K562 (cell line): ENCODE measurements at regions not wholly inside any gene's neighbourhood (a gene's known extent, or its start where the extent isn't known, plus 50 kb on each side); places are given as distances from the start of the nearest gene placed in this dataset.

Source experiments
- ATAC-seq: fragments of 200-7000 bp; cut with Tn5 transposase; 3 replicates; pipeline ENCODE4 v1.9.1; 2020; ENCODE audit warnings: moderate library complexity
- BruUV-seq: library from RNA; stranded (reverse); fragments of 400-500 nt; replicated peaks from 2 replicates; lab custom pipeline; 2021; lab: Mats Ljungman, UMichigan
- CTCF ChIA-PET: fragments of 300-600 bp; formaldehyde crosslinking; extraction: SDS; loops from one replicate; lab custom pipeline; 2021; ENCODE audit warnings: low intra/inter-chr PET ratio; lab: Yijun Ruan, JAX
- POLR2A ChIA-PET: fragments of 300-600, 350-650 bp; sonication (Branson Sonifier 250); formaldehyde crosslinking; extraction: SDS; loops from one replicate; lab custom pipeline; 2021; ENCODE audit warnings: antibody characterized with exemption, inconsistent platforms; lab: Yijun Ruan, JAX
- DNase-seq, 4 experiments: peaks; one replicate each; pipeline versions ENCODE4 v3.0.0 to v3.0.0-alpha.2; 2011 to 2018; ENCODE audit warnings: low spot score in 3 of 4, mixed read lengths in 3 of 4; ENCODE audit errors: extremely low read depth in 1 of 4
- FAIRE-seq: peaks from 2 replicates; lab custom pipeline; 2011; peaks lifted over from hg19 to GRCh38; lab: Jason Lieb, UNC
- H2AFZ ChIP-seq: 2 replicates; pipeline ENCODE4 v1.6.0; 2011; ENCODE audit warnings: low read depth, low read length, control low read depth, inconsistent platforms
- H3K27ac ChIP-seq: fragments of 200-600 bp; 3 replicates; pipeline ENCODE4 v1.8.0; 2011; ENCODE audit warnings: low read depth, mild to moderate bottlenecking, control low read depth, inconsistent platforms, low read length, moderate library complexity, mixed read lengths; ENCODE audit errors: extremely low read depth
- H3K27me3 ChIP-seq, 2 experiments: fragments of 300-600 bp in 1 of 2; 2 replicates in 1 of 2; 3 replicates in 1 of 2; pipeline versions ENCODE4 v1.6.0 to v1.8.0; 2011; ENCODE audit warnings: inconsistent platforms in 2 of 2, low read length in 2 of 2, mild to moderate bottlenecking in 1 of 2, mixed read lengths in 1 of 2, moderate library complexity in 1 of 2; ENCODE audit not compliant: control insufficient read depth in 2 of 2, insufficient read depth in 2 of 2
- H3K36me3 ChIP-seq: fragments of 300-600 bp; 3 replicates; pipeline ENCODE4 v1.8.0; 2011; ENCODE audit warnings: mild to moderate bottlenecking, low read length, inconsistent platforms; ENCODE audit not compliant: control insufficient read depth, insufficient read depth
- H3K4me1 ChIP-seq, 2 experiments: fragments of 200-600 bp in 1 of 2; replicated peaks in 1 of 2; 2 replicates in 1 of 2; 3 replicates in 1 of 2; pipeline versions ENCODE4 v1.5.1 to v1.8.0; 2011; ENCODE audit warnings: inconsistent platforms in 2 of 2, low read length in 2 of 2, mild to moderate bottlenecking in 1 of 2, mixed read lengths in 1 of 2, moderate library complexity in 1 of 2; ENCODE audit not compliant: control insufficient read depth in 2 of 2, insufficient read depth in 2 of 2
- H3K4me2 ChIP-seq: 2 replicates; pipeline ENCODE4 v1.6.1; 2011; ENCODE audit warnings: low read length, control low read depth, inconsistent platforms, mixed read lengths; ENCODE audit not compliant: insufficient read depth
- H3K4me3 ChIP-seq: fragments of 200-600 bp; sonication (generic), shearing (Covaris generic); 2 replicates; pipeline ENCODE4 v1.5.1; 2016; ENCODE audit warnings: control low read depth, inconsistent platforms
- H3K79me2 ChIP-seq: fragments of 200-600 bp; 3 replicates; pipeline ENCODE4 v1.8.0; 2011; ENCODE audit warnings: low read length, inconsistent platforms; ENCODE audit not compliant: control insufficient read depth, insufficient read depth
- H3K9ac ChIP-seq, 2 experiments: 2 replicates each; pipeline versions ENCODE4 v1.6.0 to v1.6.1; 2011; ENCODE audit warnings: low read depth in 2 of 2, low read length in 2 of 2, control low read depth in 1 of 2, inconsistent platforms in 1 of 2, mild to moderate bottlenecking in 1 of 2, mixed read lengths in 1 of 2; ENCODE audit not compliant: insufficient read depth in 1 of 2
- H3K9me1 ChIP-seq: one replicate; pipeline ENCODE4 v1.6.0; 2011; ENCODE audit warnings: inconsistent platforms, mild to moderate bottlenecking, low read length, moderate library complexity; ENCODE audit not compliant: control insufficient read depth, insufficient read depth
- H3K9me3 ChIP-seq: replicated peaks from 2 replicates; pipeline ENCODE4 v1.5.1; 2011; ENCODE audit warnings: low read depth, low read length, inconsistent platforms; ENCODE audit not compliant: control insufficient read depth, insufficient read depth
- H4K20me1 ChIP-seq: replicated peaks from 2 replicates; pipeline ENCODE4 v1.6.1; 2011; ENCODE audit warnings: low read length, inconsistent platforms, mixed read lengths; ENCODE audit not compliant: control insufficient read depth, insufficient read depth
- ARID1B ChIP-seq: fragments of 450-650 bp; IDR thresholded peaks from 2 replicates; pipeline ENCODE4 v1.6.1; 2016; ENCODE audit warnings: antibody characterized with exemption, mild to moderate bottlenecking, inconsistent platforms
- CC2D1A ChIP-seq: fragments of 450-650 bp; IDR thresholded peaks from 2 replicates; pipeline ENCODE4 v1.6.1; 2017; ENCODE audit warnings: mild to moderate bottlenecking
- EHMT2 ChIP-seq: fragments of 450-650 bp; IDR thresholded peaks from 2 replicates; pipeline ENCODE4 v1.6.1; 2018; ENCODE audit warnings: antibody characterized with exemption
- KLF6 ChIP-seq: fragments of 250-450 bp; sonication (Bioruptor Pico); IDR thresholded peaks from 2 replicates; pipeline ENCODE4 v1.4.0; 2020; ENCODE audit warnings: mild to moderate bottlenecking, moderate library complexity, borderline replicate concordance
- MEF2D ChIP-seq: conservative IDR thresholded peaks from 2 replicates; pipeline ENCODE4 v1.6.1; 2016; ENCODE audit warnings: low read depth, missing genetic modification characterization, missing compliant biosample characterization
- MYC ChIP-seq, 2 experiments: fragments of 250-450 bp in 1 of 2; sonication (Bioruptor Pico) in 1 of 2; IDR thresholded peaks; 2 replicates each; pipeline versions ENCODE4 v1.5.1 to v1.6.1; 2012 to 2021; ENCODE audit warnings: low read depth in 2 of 2, borderline replicate concordance in 1 of 2, improper control_type of control experiment in 1 of 2, low read length in 1 of 2, mild to moderate bottlenecking in 1 of 2, moderate library complexity in 1 of 2
- NEUROD1 ChIP-seq: fragments of 150-350 bp; IDR thresholded peaks from 2 replicates; pipeline ENCODE4 v1.6.1; 2014; ENCODE audit warnings: borderline replicate concordance, low read length, low read depth; ENCODE audit not compliant: partially characterized antibody
- NR2C2 ChIP-seq, 2 experiments: fragments of 200-800 bp in 1 of 2; sonication (Bioruptor generic) in 1 of 2; sonication (generic) in 1 of 2; formaldehyde crosslinking in 1 of 2; IDR thresholded peaks; 2 replicates each; pipeline versions ENCODE4 v1.6.1 to v1.8.0; 2016 to 2022; ENCODE audit warnings: mild to moderate bottlenecking in 1 of 2, missing compliant biosample characterization in 1 of 2, missing genetic modification characterization in 1 of 2, missing genetic modification reagents in 1 of 2
- RCOR1 ChIP-seq, 2 experiments: IDR thresholded peaks; 2 replicates each; pipeline ENCODE4 v1.6.1; 2012; ENCODE audit warnings: low read depth in 2 of 2, low read length in 2 of 2, borderline replicate concordance in 1 of 2, improper control_type of control experiment in 1 of 2
- RFX7 ChIP-seq: fragments of 250-450 bp; sonication (Bioruptor Pico); IDR thresholded peaks from 2 replicates; pipeline ENCODE4 v1.5.1; 2021; ENCODE audit warnings: mild to moderate bottlenecking
- THRAP3 ChIP-seq: fragments of 450-650 bp; IDR thresholded peaks from 2 replicates; pipeline ENCODE4 v1.6.1; 2016; ENCODE audit warnings: mild to moderate bottlenecking, inconsistent platforms, borderline replicate concordance
- ZC3H11A ChIP-seq: IDR thresholded peaks from 2 replicates; pipeline ENCODE4 v1.6.1; 2012; ENCODE audit warnings: low read depth, low read length, improper control_type of control experiment
- ZNF23 ChIP-seq: fragments of 250-450 bp; sonication (Bioruptor Pico); IDR thresholded peaks from 2 replicates; pipeline ENCODE4 v1.4.0; 2020; ENCODE audit warnings: mild to moderate bottlenecking
- WGBS: fragments of 100-300 bp; shearing (Covaris generic); methylation state at CpG from one replicate; pipeline ENCODE4 v1.1.6; 2016; ENCODE audit warnings: low coverage, mixed read lengths; ENCODE audit not compliant: insufficient coverage; ENCODE audit errors: missing lambda C conversion rate; 5-methylcytosine and 5-hydroxymethylcytosine counted together
- in situ Hi-C: fragments of 300-500 bp; cut with MboI; formaldehyde crosslinking; loops from 4 replicates; pipeline ENCODE4 v1.15.0; 2018; ENCODE audit warnings: inconsistent platforms, mixed read lengths
- intact Hi-C: fragments of 100-400 bp; cut with micrococcal nuclease; formaldehyde crosslinking; loops from 2 replicates; pipeline ENCODE4 v1.14.2; 2022
- TF ChIP-seq, protein P1 (sequence below): sonication (generic); formaldehyde crosslinking; IDR thresholded peaks from 2 replicates; pipeline ENCODE4 v1.8.1; 2023; ENCODE audit warnings: mild to moderate bottlenecking, missing genetic modification reagents
- TF ChIP-seq, protein P2 (sequence below): sonication (generic); formaldehyde crosslinking; IDR thresholded peaks from 2 replicates; pipeline ENCODE4 v1.8.1; 2022; ENCODE audit warnings: missing genetic modification reagents

DNA sequence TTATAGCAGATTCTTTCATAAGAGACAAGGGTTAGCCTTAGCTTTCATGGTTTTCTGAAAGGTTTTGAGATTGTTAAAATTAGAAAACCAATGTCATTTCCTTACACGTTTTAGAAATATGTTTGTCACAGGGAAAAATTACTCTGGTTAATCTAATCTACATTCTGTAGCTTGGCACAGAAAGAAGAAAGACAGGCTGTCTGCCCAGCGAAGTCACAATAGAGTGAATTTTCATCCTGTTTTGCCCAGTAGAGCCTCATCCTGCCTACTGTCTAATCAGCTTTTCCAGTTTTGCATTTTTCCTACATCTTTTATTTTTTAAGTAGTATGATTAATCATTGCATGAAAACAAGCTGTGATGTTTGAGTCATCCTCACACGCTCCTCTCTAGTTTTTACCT lies 688.8 kb downstream of the MTRR start:
- TF ChIP-seq RCOR1 (IDR thresholded peaks at IDR 0.05; ENCODE audit: borderline replicate concordance in 1 of 2, low read depth in 2 of 2, low read length in 2 of 2), result no peak
- no peak for TF ChIP-seq KLF6 (CRISPR knock-in tag)
- no peaks in the 10 kb centered on the region for H4K20me1 ChIP-seq
- H3K36me3 ChIP-seq, result no peaks in the 10 kb centered on the region
- FAIRE-seq (no peak), DNase-seq (no peak), ATAC-seq (no peak)
- no peaks in the 10 kb centered on the region for H3K79me2 ChIP-seq
- no TSS peak for BruUV-seq
- intact Hi-C loops (no loop called here), in situ Hi-C loops (no loop called here)
- no peaks in the 10 kb centered on the region for H3K27me3 ChIP-seq
- H3K4me1 ChIP-seq, result no peaks in the 10 kb centered on the region
- no peaks in the 10 kb centered on the region for H3K9me3 ChIP-seq
- WGBS, result 2% methylated on average over 3 of the region's 3 CpGs
- no peak overlapping the region for H2AFZ ChIP-seq
- POLR2A ChIA-PET, result no interaction called here
- no peak overlapping the region for H3K4me3 ChIP-seq
- no peak overlapping the region for H3K27ac ChIP-seq
- H3K9me1 ChIP-seq, result no peaks in the 10 kb centered on the region
- no peak overlapping the region for H3K9ac ChIP-seq
- CTCF ChIA-PET, result no interaction called here
- no peak overlapping the region for H3K4me2 ChIP-seq

DNA sequence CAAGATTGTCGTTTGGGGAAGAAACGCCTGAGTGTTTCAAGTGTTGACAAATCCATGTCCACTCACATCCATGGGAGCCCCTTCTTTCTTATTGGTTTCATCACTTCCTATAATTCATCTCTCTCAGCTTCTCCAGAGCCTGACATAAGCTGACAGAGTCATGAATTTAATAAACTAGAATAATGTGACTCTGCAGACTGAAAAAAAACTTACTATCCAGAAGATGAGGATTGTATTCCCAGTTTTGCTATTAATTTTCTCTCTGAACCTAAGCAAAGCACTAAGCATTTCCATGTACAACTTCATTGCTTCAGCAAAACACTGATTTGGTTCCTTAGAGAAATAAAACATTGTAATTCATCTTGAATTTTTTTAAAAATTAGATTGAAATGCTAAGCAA lies 691.8 kb downstream of the MTRR start:
- WGBS, result 3% methylated on average over 2 of the region's 2 CpGs
- no peak overlapping the region for H3K9ac ChIP-seq
- no peak for DNase-seq
- H4K20me1 ChIP-seq, result no peaks in the 10 kb centered on the region
- intact Hi-C loops, result no loop called here
- no peak for ATAC-seq
- no peak overlapping the region for H3K4me2 ChIP-seq
- no peaks in the 10 kb centered on the region for H3K36me3 ChIP-seq
- no peaks in the 10 kb centered on the region for H3K9me1 ChIP-seq
- in situ Hi-C loops, result no loop called here
- H3K4me3 ChIP-seq, result no peak overlapping the region
- no peaks in the 10 kb centered on the region for H3K27me3 ChIP-seq
- no peaks in the 10 kb centered on the region for H3K4me1 ChIP-seq
- no peak overlapping the region for H2AFZ ChIP-seq
- no peaks in the 10 kb centered on the region for H3K79me2 ChIP-seq
- ChIA-PET POLR2A (no interaction called here), CTCF (no interaction called here)
- FAIRE-seq, result no peak
- BruUV-seq, result no TSS peak
- no peaks in the 10 kb centered on the region for H3K9me3 ChIP-seq
- no peak overlapping the region for H3K27ac ChIP-seq
- TF ChIP-seq RCOR1 (IDR thresholded peaks at IDR 0.05; ENCODE audit: borderline replicate concordance in 1 of 2, low read depth in 2 of 2, low read length in 2 of 2), result no peak
- TF ChIP-seq MEF2D, result no peak
- TF ChIP-seq, protein P1, sequence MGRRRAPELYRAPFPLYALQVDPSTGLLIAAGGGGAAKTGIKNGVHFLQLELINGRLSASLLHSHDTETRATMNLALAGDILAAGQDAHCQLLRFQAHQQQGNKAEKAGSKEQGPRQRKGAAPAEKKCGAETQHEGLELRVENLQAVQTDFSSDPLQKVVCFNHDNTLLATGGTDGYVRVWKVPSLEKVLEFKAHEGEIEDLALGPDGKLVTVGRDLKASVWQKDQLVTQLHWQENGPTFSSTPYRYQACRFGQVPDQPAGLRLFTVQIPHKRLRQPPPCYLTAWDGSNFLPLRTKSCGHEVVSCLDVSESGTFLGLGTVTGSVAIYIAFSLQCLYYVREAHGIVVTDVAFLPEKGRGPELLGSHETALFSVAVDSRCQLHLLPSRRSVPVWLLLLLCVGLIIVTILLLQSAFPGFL (CRISPR knock-in tag), result no peak
- TF ChIP-seq MYC (IDR thresholded peaks at IDR 0.05; ENCODE audit: low read depth, low read length), result no peak
- no peak for TF ChIP-seq MYC (CRISPR knock-in tag; IDR thresholded peaks at IDR 0.05; ENCODE audit: borderline replicate concordance, low read depth)
- TF ChIP-seq ARID1B, result no peak
- no peak for TF ChIP-seq THRAP3
- TF ChIP-seq EHMT2, result no peak
- no peak for TF ChIP-seq CC2D1A
- TF ChIP-seq ZC3H11A, result no peak
- no peak for TF ChIP-seq NEUROD1
- TF ChIP-seq, protein P2, sequence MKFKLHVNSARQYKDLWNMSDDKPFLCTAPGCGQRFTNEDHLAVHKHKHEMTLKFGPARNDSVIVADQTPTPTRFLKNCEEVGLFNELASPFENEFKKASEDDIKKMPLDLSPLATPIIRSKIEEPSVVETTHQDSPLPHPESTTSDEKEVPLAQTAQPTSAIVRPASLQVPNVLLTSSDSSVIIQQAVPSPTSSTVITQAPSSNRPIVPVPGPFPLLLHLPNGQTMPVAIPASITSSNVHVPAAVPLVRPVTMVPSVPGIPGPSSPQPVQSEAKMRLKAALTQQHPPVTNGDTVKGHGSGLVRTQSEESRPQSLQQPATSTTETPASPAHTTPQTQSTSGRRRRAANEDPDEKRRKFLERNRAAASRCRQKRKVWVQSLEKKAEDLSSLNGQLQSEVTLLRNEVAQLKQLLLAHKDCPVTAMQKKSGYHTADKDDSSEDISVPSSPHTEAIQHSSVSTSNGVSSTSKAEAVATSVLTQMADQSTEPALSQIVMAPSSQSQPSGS, result no peak
- TF ChIP-seq NR2C2 (CRISPR knock-in tag; IDR thresholded peaks at IDR 0.05), result no peak
- no peak for TF ChIP-seq NR2C2 (tag; IDR thresholded peaks at IDR 0.05)
- no peak for TF ChIP-seq RFX7 (CRISPR knock-in tag)
- TF ChIP-seq ZNF23 (CRISPR knock-in tag), result no peak
